GM19468 (cell line): ENCODE measurements at regions not wholly inside any gene's neighbourhood (a gene's known extent, or its start where the extent isn't known, plus 50 kb on each side); places are given as distances from the start of the nearest gene placed in this dataset.
A peak's percentile ranks its signal among the peaks of the same experiment; 100 is the strongest.
"Not testable (repeated sequence)": the region's sequence is repeated elsewhere in the genome, so short reads cannot be mapped to it uniquely, and the experiment has no call there.

Experiments
- ATAC-seq: cut with Tn5 transposase; IDR thresholded peaks from one replicate; pipeline ENCODE4 v1.9.1; 2021; ENCODE audit warnings: mild to moderate bottlenecking, moderate library complexity, moderate number of reproducible peaks; ENCODE audit not compliant: unreplicated experiment; ENCODE audit errors: extremely low read depth

DNA sequence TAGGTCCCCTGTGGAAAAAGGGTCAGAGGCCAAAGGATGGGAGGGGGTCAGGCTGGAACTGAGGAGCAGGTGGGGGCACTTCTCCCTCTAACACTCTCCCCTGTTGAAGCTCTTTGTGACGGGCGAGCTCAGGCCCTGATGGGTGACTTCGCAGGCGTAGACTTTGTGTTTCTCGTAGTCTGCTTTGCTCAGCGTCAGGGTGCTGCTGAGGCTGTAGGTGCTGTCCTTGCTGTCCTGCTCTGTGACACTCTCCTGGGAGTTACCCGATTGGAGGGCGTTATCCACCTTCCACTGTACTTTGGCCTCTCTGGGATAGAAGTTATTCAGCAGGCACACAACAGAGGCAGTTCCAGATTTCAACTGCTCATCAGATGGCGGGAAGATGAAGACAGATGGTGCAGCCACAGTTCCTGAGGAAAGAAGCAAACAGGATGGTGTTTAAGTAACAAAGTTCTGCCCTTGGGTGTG lies 165.8 kb downstream of the RPIA start:
- no peak for ATAC-seq

DNA sequence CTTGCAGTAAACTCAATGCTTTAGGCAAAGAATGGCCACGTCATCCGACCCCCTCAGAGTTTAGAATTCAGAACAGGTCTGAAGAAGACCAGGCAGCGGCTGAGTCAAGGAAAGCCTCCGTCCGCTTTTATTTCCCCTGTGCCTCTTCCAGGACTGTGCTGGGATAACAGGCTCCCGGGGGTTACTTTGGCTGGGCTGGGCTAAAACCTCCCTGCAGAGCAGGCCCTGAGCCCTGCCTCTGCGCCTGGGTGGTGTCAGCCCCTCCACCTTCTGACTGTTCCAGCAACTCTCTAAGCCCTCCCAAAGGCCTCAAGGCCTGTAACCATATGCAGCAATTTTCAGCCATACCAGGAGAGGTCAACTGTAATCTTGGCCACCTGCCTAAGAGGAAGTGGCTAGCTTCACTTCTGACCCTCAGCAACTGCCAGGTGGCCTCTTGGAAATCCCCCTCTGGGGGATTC lies 166.5 kb downstream of the RPIA start:
- peak; percentile 12 for ATAC-seq

GRCh38 chr2:88859461-88859860 lies 168.0 kb downstream of the RPIA start:
- no peak for ATAC-seq

DNA sequence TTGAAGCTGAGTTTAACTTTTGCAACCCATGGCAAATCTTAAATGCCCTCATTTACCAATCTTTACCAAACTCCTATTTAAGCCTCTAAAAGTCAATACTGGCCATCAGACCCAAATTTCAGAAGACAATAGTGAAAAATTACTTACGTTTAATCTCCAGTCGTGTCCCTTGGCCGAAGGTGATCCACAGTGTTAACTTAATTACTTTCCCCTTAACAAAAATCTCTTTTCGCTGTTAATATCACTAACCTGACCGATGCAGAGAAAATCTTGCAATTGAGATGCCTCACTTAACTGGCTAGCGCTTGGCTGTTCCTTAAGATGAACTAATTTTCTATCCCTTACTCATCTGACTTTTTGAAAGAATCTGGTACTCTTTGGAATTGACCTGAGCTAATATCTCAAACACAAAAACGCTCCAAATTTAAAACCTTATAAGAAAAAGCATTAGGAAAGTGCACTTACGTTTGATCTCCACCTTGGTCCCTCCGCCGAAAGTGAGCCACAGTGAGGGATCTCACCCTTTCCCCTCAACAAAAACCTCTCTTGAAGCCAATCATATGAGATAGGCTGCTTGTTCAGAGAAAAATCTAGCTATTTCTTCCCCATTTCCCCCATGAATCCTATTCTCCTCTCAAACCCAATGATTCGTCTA lies 169.1 kb downstream of the RPIA start:
- no peak for ATAC-seq

DNA sequence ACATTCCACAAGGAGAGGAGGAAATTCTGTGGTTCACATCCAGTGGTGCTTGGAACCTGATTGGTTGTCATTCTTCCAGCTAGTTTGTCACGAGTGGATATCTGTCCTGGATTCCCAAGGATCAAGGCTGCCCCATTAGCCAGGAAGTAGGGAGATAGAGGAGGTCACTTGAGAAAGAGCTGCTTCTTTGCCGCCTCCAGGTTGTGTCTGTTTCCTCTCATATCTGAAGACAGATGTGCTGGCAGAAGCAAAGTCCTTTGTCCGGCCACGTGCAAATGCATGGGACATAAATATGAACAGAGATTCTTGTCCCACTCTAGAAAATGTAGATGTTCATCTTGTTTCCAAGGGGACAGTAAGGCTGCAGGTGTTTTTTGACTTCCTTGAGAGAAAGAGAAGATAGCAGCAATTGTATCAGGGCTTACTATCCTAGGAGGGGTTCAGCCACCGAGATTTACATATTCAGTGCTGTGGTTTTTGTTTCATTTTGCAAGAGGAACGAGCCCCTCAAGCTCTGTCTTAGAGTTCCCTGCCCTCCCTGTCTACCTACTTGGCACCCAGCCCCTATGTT lies 174.4 kb downstream of the RPIA start:
- ATAC-seq = peak; percentile 23

- ATAC-seq = no peak
Measured at GRCh38 chr2:88866756-88867155, 175.3 kb downstream of the RPIA start.

- ATAC-seq = no peak
Measured at GRCh38 chr2:88868861-88869260, 177.4 kb downstream of the RPIA start.

DNA sequence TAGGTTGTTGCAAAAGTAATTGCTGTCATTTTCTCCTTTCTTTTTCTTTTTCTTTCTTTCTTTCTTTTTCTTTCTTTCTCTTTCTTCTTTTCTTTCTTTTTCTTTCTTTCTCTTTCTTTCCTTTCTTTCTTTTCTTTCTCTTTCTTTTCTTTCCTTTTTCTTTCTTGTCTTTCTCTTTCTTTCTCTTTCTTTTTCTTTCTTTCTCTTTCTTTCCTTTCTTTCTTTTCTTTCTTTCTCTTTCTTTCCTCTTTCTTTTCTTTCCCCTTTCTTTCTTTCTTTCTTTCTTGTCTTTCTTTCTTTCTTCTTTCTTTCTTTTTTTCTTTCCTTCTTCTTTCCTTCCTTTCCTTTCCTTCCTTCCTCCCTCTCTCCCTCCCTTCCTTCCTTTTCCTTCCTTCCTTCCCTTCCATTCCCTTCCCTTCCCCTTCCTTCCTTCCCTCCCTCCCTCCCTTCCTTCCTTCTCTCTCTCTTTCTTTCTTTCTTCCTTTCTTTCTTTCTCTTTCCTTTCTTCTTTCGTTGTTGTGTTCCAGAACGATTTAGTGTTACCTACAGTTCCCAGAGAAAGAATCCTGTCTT lies 178.9 kb downstream of the RPIA start:
- ATAC-seq = no peak

- ATAC-seq = no peak
Measured at GRCh38 chr2:88871336-88871735, 179.9 kb downstream of the RPIA start.

DNA sequence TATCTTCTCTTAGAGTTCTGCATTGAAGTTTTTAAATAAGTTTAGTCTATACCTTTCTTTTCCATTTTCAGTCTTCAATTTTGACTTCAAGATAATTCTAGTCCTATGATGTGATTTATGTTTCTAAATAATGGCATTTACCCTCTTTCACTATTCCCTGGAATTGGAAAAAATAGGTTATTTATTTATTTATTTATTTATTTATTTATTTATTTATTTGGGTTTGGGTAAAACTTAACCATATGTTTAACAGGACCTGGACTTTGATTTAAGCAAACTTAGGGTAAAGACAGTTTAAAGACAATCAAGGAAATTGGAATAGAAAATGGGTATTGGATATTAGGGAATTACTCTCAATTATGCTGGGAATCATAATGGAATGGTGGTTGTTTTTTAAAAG lies 182.1 kb downstream of the RPIA start:
- no peak for ATAC-seq

DNA sequence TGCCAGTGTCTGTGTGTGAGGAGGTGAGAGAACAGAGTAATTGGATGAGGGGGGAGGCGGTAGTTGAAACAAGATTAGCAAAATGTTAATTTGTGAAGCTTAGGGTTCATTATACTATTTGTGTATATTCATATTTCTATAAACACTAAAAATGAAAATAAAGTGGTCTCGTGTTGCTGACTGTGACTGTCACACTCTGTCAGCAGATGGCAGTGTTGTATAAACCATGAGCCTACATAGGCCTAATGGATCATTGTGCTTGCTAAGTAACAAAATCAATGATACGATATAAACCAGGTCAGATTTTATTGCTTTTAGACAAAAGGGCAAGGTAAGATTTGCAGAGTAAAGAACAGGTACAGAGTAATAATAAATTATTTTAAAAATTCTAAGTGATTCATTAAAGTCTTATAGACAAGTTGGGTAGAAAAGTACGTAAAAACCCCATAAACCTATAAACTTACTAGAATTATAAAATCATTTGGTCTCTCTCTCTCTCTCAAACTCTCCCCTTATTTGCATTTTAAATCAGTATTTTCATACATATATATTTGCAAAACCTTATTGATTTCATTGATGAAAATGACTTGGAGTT lies 182.7 kb downstream of the RPIA start:
- ATAC-seq = no peak

- ATAC-seq = no peak
Measured at GRCh38 chr2:88875736-88876135, 184.3 kb downstream of the RPIA start.

GRCh38 chr2:88880441-88880953 lies 189.0 kb downstream of the RPIA start:
- ATAC-seq = peak; percentile 35

- ATAC-seq = peak; percentile 34
Measured at GRCh38 chr2:88885275-88885674, 193.8 kb downstream of the RPIA start.

GRCh38 chr2:88885679-88886416 lies 194.4 kb downstream of the RPIA start:
- ATAC-seq = no peak

GRCh38 chr2:88887466-88887865 lies 196.0 kb downstream of the RPIA start:
- ATAC-seq = not testable (repeated sequence)

GRCh38 chr2:88892207-88892606 lies 200.7 kb downstream of the RPIA start:
- ATAC-seq = no peak

- no peak for ATAC-seq
Measured at GRCh38 chr2:88892788-88893187, 201.3 kb downstream of the RPIA start.

DNA sequence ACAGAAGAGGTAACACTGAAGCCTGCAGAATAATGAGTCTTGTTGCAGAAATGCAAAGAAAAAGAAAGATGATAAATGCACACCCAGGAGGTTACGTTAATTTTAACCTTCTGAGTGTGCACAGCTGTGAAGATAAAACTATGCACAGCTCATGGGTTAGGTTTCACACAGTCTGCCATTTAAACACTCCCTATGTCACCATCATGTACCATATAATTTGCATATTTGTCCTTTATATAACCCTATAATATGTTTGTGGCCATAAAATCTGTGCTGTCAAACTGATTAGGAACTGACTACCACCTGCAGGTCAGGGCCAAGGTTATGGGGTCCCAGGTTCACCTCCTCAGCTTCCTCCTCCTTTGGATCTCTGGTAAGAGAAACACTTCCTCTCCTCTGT lies 205.5 kb downstream of the RPIA start:
- ATAC-seq = no peak

- no peak for ATAC-seq
Measured at GRCh38 chr2:88897715-88898114, 206.2 kb downstream of the RPIA start.
